Spleen (tissue), 7 donors: ENCODE measurements at regions not wholly inside any gene's neighbourhood (a gene's known extent, or its start where the extent isn't known, plus 50 kb on each side); places are given as distances from the start of the nearest gene placed in this dataset.

Source experiments
- CTCF ChIP-seq, 11 experiments: fragments of 200-600 bp in 7 of 11; fragments of 450-650 bp in 4 of 11; sonication (generic) in 4 of 11; IDR thresholded peaks in 8 of 11; conservative IDR thresholded peaks in 3 of 11; 1 replicate in 7 of 11; 2 replicates in 4 of 11; pipeline versions ENCODE4 v1.4.0 to v1.8.0; 2016 to 2021; ENCODE audit warnings: antibody characterized with exemption in 11 of 11, inconsistent platforms in 4 of 11, mild to moderate bottlenecking in 1 of 11
- POLR2AphosphoS5 ChIP-seq, 3 donors: sonication (generic); formaldehyde crosslinking; IDR thresholded peaks; one replicate each; pipeline ENCODE4 v1.5.1; 2017; ENCODE audit warnings: antibody characterized with exemption in 3 of 3
- donor health status: DM: no; HTN: no; CAD: no; lungs with moderate emphysema.
- donor health status: DM: no; HTN: no; CAD: no.
- donor health status: DM: no; HTN: no; CAD: no.

- TF ChIP-seq CTCF (IDR thresholded peaks at IDR 0.05 in 8 of 11, conservative IDR thresholded peaks at IDR 0.05 in 3 of 11) = no peak
- TF ChIP-seq POLR2AphosphoS5 (IDR thresholded peaks at IDR 0.05) = no peak
These were observed 332.1 kb upstream of the CELF2 start for GRCh38 chr10:10685566-10685965.
